Keratinocyte (primary cell): ENCODE measurements at regions not wholly inside any gene's neighbourhood (a gene's known extent, or its start where the extent isn't known, plus 50 kb on each side); places are given as distances from the start of the nearest gene placed in this dataset.

ENCODE experiments used
- DNase-seq: peaks from one replicate; pipeline ENCODE4 v3.0.0-alpha.2; 2011; ENCODE audit warnings: low read depth, missing footprints, low spot score
- FAIRE-seq: peaks from 2 replicates; lab custom pipeline; 2011; peaks lifted over from hg19 to GRCh38; lab: Jason Lieb, UNC
- H2AFZ ChIP-seq: 2 replicates; pipeline ENCODE4 v1.6.0; 2012; ENCODE audit warnings: low read length, control low read depth, inconsistent platforms; ENCODE audit not compliant: control insufficient read depth
- H3K27ac ChIP-seq: 2 replicates; pipeline ENCODE4 v1.5.1; 2011; ENCODE audit warnings: low read length; ENCODE audit not compliant: control insufficient read depth, insufficient read depth
- H3K27me3 ChIP-seq: 3 replicates; pipeline ENCODE4 v1.6.0; 2011; ENCODE audit warnings: low read length; ENCODE audit not compliant: control insufficient read depth, insufficient read depth; ENCODE audit errors: extremely low read depth
- H3K36me3 ChIP-seq, 2 experiments: 2 replicates in 1 of 2; 3 replicates in 1 of 2; pipeline ENCODE4 v1.5.1; 2011; ENCODE audit warnings: low read length in 2 of 2, mild to moderate bottlenecking in 1 of 2; ENCODE audit not compliant: control insufficient read depth in 2 of 2, insufficient read depth in 2 of 2; ENCODE audit errors: extremely low read depth in 1 of 2
- H3K4me1 ChIP-seq: 3 replicates; pipeline ENCODE4 v1.5.1; 2011; ENCODE audit warnings: low read length; ENCODE audit not compliant: control insufficient read depth, insufficient read depth; ENCODE audit errors: extremely low read depth
- H3K4me2 ChIP-seq: 3 replicates; pipeline ENCODE4 v1.6.0; 2011; ENCODE audit warnings: low read depth, low read length; ENCODE audit not compliant: control insufficient read depth, insufficient read depth; ENCODE audit errors: extremely low read depth
- H3K4me3 ChIP-seq, 3 experiments: fragments of 200-600 bp in 1 of 3; sonication (generic) in 1 of 3; 2 replicates in 2 of 3; 3 replicates in 1 of 3; pipeline ENCODE4 v1.5.1; 2011 to 2016; ENCODE audit warnings: low read length in 3 of 3, mild to moderate bottlenecking in 3 of 3, control low read depth in 2 of 3, inconsistent platforms in 1 of 3, low read depth in 1 of 3, mixed read lengths in 1 of 3, mixed run types in 1 of 3, moderate library complexity in 1 of 3; ENCODE audit not compliant: control insufficient read depth in 2 of 3, insufficient read depth in 2 of 3; ENCODE audit errors: extremely low read depth in 1 of 3
- H3K79me2 ChIP-seq: 2 replicates; pipeline ENCODE4 v1.6.0; 2012; ENCODE audit warnings: low read length; ENCODE audit not compliant: control insufficient read depth, insufficient read depth
- H3K9ac ChIP-seq: 3 replicates; pipeline ENCODE4 v1.6.0; 2011; ENCODE audit warnings: low read length; ENCODE audit not compliant: control insufficient read depth, insufficient read depth; ENCODE audit errors: extremely low read depth
- H3K9me1 ChIP-seq: 3 replicates; pipeline ENCODE4 v1.6.0; 2011; ENCODE audit warnings: low read length; ENCODE audit not compliant: control insufficient read depth, insufficient read depth; ENCODE audit errors: extremely low read depth
- H3K9me3 ChIP-seq: 2 replicates; pipeline ENCODE4 v1.5.1; 2012; ENCODE audit warnings: low read depth, low read length; ENCODE audit not compliant: control insufficient read depth
- H4K20me1 ChIP-seq: 3 replicates; pipeline ENCODE4 v1.6.0; 2011; ENCODE audit warnings: low read length; ENCODE audit not compliant: control insufficient read depth, insufficient read depth; ENCODE audit errors: extremely low read depth
- EZH2 ChIP-seq: IDR thresholded peaks from one replicate; pipeline ENCODE4 v1.6.1; 2012; ENCODE audit warnings: inconsistent platforms, mild to moderate bottlenecking, low read length, moderate library complexity
- dilution Hi-C: fragments of 300-500 bp; cut with MboI; formaldehyde crosslinking; loops from one replicate; pipeline ENCODE4 v1.7.0; 2020; ENCODE audit warnings: low sequenced_read_pairs; ENCODE audit not compliant: extremely low pct_ligation_motif_present
- TF ChIP-seq, protein P1 (sequence below), 3 experiments: IDR thresholded peaks in 1 of 3; conservative IDR thresholded peaks in 1 of 3; optimal IDR thresholded peaks in 1 of 3; 2 replicates in 2 of 3; 3 replicates in 1 of 3; pipeline versions ENCODE3 to v1.5.1; 2011; ENCODE audit warnings: low read length in 3 of 3, mild to moderate bottlenecking in 3 of 3, moderate library complexity in 2 of 3, control low read depth in 1 of 3, inconsistent platforms in 1 of 3; ENCODE audit not compliant: insufficient read depth in 2 of 3; ENCODE audit errors: extremely low read depth in 1 of 3

DNA sequence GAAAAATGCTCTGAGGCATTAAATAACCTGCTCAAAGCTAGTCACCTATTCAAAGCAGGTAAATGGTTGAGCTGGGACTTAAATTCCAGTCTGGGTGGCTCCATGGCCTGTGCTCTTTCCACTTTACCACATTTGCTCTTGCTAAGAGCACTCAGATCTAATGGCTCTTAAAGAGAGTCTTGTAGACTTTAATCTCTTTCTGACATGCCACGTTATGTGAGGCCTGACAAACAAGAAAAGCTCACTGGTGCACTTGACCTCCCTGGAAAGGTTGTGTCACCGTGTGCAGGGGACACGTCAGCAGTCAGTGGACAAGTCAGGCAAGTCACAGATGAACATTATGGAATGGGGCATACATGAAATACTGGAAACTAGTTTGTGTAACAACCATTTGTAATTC lies 129.9 kb upstream of the RPS23 start:
- no peaks in the 10 kb centered on the region for H3K27me3 ChIP-seq
- H3K79me2 ChIP-seq = no peaks in the 10 kb centered on the region
- dilution Hi-C loops = no loop called here
- H3K9me1 ChIP-seq = no peaks in the 10 kb centered on the region
- TF ChIP-seq EZH2 = no peak
- TF ChIP-seq, protein P1, sequence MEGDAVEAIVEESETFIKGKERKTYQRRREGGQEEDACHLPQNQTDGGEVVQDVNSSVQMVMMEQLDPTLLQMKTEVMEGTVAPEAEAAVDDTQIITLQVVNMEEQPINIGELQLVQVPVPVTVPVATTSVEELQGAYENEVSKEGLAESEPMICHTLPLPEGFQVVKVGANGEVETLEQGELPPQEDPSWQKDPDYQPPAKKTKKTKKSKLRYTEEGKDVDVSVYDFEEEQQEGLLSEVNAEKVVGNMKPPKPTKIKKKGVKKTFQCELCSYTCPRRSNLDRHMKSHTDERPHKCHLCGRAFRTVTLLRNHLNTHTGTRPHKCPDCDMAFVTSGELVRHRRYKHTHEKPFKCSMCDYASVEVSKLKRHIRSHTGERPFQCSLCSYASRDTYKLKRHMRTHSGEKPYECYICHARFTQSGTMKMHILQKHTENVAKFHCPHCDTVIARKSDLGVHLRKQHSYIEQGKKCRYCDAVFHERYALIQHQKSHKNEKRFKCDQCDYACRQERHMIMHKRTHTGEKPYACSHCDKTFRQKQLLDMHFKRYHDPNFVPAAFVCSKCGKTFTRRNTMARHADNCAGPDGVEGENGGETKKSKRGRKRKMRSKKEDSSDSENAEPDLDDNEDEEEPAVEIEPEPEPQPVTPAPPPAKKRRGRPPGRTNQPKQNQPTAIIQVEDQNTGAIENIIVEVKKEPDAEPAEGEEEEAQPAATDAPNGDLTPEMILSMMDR (optimal IDR thresholded peaks at IDR 0.05 in 1 of 3, IDR thresholded peaks at IDR 0.05 in 1 of 3, conservative IDR thresholded peaks at IDR 0.05 in 1 of 3; ENCODE audit: extremely low read depth in 1 of 3, insufficient read depth in 2 of 3, low read length in 3 of 3) = no peak
- no peak overlapping the region for H3K9ac ChIP-seq
- H4K20me1 ChIP-seq = no peaks in the 10 kb centered on the region
- no peak overlapping the region for H3K27ac ChIP-seq
- no peak overlapping the region for H3K4me2 ChIP-seq
- peaks cover 2% of the 10 kb centered on the region for H3K9me3 ChIP-seq
- no peaks in the 10 kb centered on the region for H3K36me3 ChIP-seq
- FAIRE-seq = no peak
- H2AFZ ChIP-seq = no peak overlapping the region
- no peak for DNase-seq
- no peak overlapping the region for H3K4me3 ChIP-seq
- H3K4me1 ChIP-seq = peaks cover 31% of the 10 kb centered on the region

DNA sequence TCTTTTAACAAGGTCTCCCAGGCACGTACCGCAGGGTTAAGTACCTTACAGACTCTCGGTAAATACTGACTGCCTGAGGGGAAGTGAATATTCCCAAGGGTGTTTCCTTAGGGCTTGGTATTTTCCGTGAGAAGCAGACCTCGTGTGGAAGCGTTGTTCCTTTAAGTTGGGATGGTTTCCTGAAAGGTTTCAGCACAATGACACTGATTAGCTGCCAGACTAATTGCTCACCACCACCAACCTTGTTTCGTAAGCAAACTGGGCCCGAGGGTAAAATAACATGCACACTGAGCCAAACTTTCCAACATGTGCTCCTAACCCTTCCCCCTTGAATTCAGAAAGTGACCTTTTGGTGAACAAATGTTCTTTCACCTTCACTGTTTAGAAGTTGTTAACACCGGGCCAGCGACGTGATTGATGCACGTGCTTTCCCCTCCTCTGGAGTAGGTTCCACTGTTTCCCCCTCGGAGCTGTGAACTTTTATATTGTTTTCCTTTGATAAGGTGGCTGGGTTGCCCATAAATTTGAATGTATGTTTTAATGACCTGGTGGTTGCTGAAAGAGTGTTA lies 128.1 kb upstream of the RPS23 start:
- H3K9ac ChIP-seq = peak overlapping the region; percentile 92
- H3K36me3 ChIP-seq = no peaks in the 10 kb centered on the region
- H3K27ac ChIP-seq = peak overlapping the region; percentile 100
- H3K79me2 ChIP-seq = no peaks in the 10 kb centered on the region
- no peaks in the 10 kb centered on the region for H4K20me1 ChIP-seq
- DNase-seq (peak; percentile 96), FAIRE-seq (peak; percentile 100)
- dilution Hi-C loops = no loop called here
- H3K27me3 ChIP-seq = no peaks in the 10 kb centered on the region
- H3K9me3 ChIP-seq = peaks cover 2% of the 10 kb centered on the region
- H3K4me2 ChIP-seq = peak overlapping the region; percentile 83
- no peak for TF ChIP-seq EZH2
- H3K9me1 ChIP-seq = no peaks in the 10 kb centered on the region
- peak overlapping the region in 2 of 3 experiments; percentile 54 to 58 for H3K4me3 ChIP-seq
- H3K4me1 ChIP-seq = peaks cover 27% of the 10 kb centered on the region
- H2AFZ ChIP-seq = peak overlapping the region; percentile 21
